NCI-H2196 (cell line): ENCODE measurements at regions not wholly inside any gene's neighbourhood (a gene's known extent, or its start where the extent isn't known, plus 50 kb on each side); places are given as distances from the start of the nearest gene placed in this dataset.
"Not testable (repeated sequence)": the region's sequence is repeated elsewhere in the genome, so short reads cannot be mapped to it uniquely, and the experiment has no call there.

Source experiments
- DNase-seq: peaks from one replicate; lab custom pipeline; 2025; ENCODE audit not compliant: unreplicated experiment; lab: John Stamatoyannopoulos, UW

- no peak for DNase-seq
Measured at GRCh38 chr2:124967325-124967724, 942.2 kb downstream of the CNTNAP5 start.

- no peak for DNase-seq
Measured at GRCh38 chr2:124970030-124970429, 944.9 kb downstream of the CNTNAP5 start.

GRCh38 chr2:124973396-124973795 is 948.3 kb downstream of the CNTNAP5 start:
- no peak for DNase-seq

GRCh38 chr2:124975224-124975623 is 950.1 kb downstream of the CNTNAP5 start:
- no peak for DNase-seq

- DNase-seq = no peak
Measured at GRCh38 chr2:124975648-124976047, 950.6 kb downstream of the CNTNAP5 start.

GRCh38 chr2:124978597-124978996 is 953.5 kb downstream of the CNTNAP5 start:
- no peak for DNase-seq

GRCh38 chr2:124983595-124983994 is 958.5 kb downstream of the CNTNAP5 start:
- no peak for DNase-seq

GRCh38 chr2:124985270-124985669 is 960.2 kb downstream of the CNTNAP5 start:
- no peak for DNase-seq

GRCh38 chr2:124986136-124986535 is 961.0 kb downstream of the CNTNAP5 start:
- no peak for DNase-seq

GRCh38 chr2:124986870-124987269 is 961.8 kb downstream of the CNTNAP5 start:
- DNase-seq = not testable (repeated sequence)

GRCh38 chr2:124987436-124987835 is 962.3 kb downstream of the CNTNAP5 start:
- DNase-seq = not testable (repeated sequence)

GRCh38 chr2:124988111-124988510 is 963.0 kb downstream of the CNTNAP5 start:
- no peak for DNase-seq

GRCh38 chr2:124988794-124989193 is 963.7 kb downstream of the CNTNAP5 start:
- DNase-seq = no peak

- no peak for DNase-seq
Measured at GRCh38 chr2:124993809-124994208, 968.7 kb downstream of the CNTNAP5 start.

- no peak for DNase-seq
Measured at GRCh38 chr2:124995185-124995912, 970.3 kb downstream of the CNTNAP5 start.

GRCh38 chr2:124996406-124996805 is 971.3 kb downstream of the CNTNAP5 start:
- no peak for DNase-seq

- DNase-seq = no peak
Measured at GRCh38 chr2:124999906-125000305, 974.8 kb downstream of the CNTNAP5 start.

- no peak for DNase-seq
Measured at GRCh38 chr2:125004106-125004800, 979.2 kb downstream of the CNTNAP5 start.

- DNase-seq = no peak
Measured at GRCh38 chr2:125006676-125007075, 981.6 kb downstream of the CNTNAP5 start.

GRCh38 chr2:125028721-125029120 is 1003.6 kb downstream of the CNTNAP5 start:
- DNase-seq = not testable (repeated sequence)

GRCh38 chr2:125033871-125034270 is 1008.8 kb downstream of the CNTNAP5 start:
- no peak for DNase-seq

GRCh38 chr2:125037135-125037653 is 1012.1 kb downstream of the CNTNAP5 start:
- no peak for DNase-seq
